ENCODE measurements at regions not wholly inside any gene's neighbourhood (a gene's known extent, or its start where the extent isn't known, plus 50 kb on each side); places are given as distances from the start of the nearest gene placed in this dataset.

DNA sequence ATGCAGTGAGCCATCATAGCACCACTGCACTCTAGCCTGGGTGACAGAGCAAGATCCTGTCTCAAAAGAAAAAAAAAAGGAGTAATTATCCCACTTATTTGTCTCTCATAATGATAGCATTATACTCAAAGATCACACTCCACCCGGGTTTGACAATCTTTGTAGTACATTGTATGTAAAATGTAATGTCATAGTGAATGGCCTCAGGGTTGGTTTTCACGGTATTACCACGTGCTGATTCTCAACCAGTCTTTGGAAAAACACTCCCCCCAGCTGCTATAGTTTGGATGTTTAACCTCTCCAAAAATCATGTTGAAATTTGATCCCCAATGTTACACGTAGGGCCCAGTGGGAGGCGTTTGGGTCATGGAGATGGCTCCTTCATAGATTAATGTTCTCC is 402.4 kb upstream of the GRAMD2B start:
- TF ChIP-seq PRPF4 (IDR thresholded peaks at IDR 0.05; ENCODE audit: low read depth, low read length, poor library complexity, severe bottlenecking) = no peak
- no peak for TF ChIP-seq IRX3 (CRISPR knock-in tag; IDR thresholded peaks at IDR 0.05; ENCODE audit: borderline replicate concordance, low read depth)
- TF ChIP-seq STAT5B (CRISPR knock-in tag; IDR thresholded peaks at IDR 0.05) = no peak
- no peak for TF ChIP-seq ZNF160 (CRISPR knock-in tag; IDR thresholded peaks at IDR 0.05)
- intact Hi-C loops (cut with micrococcal nuclease; ENCODE audit: unreplicated experiment) (no loop called here), in situ Hi-C loops (cut with HindIII; ENCODE audit: extremely low pct_ligation_motif_present, low pct_unique_long_range_greater_than_20kb) (no loop called here)
- H3K9ac ChIP-seq (ENCODE audit: insufficient read depth, low read depth, low read length) = no peak overlapping the region
- BruUV-seq (replicated peaks) = no TSS peak
- no peak overlapping the region for H3K4me2 ChIP-seq (ENCODE audit: low read depth, low read length)
- no peaks in the 10 kb centered on the region for H3K4me1 ChIP-seq (ENCODE audit: insufficient read depth, low read length)
- 3% methylated on average over 5 of the region's 5 CpGs for WGBS (ENCODE audit: low lambda C conversion rate)
- no peaks in the 10 kb centered on the region for H3K27me3 ChIP-seq (ENCODE audit: control insufficient read depth in 1 of 2, insufficient read depth in 2 of 2, low read length in 2 of 2)
- no peak overlapping the region for H3K4me3 ChIP-seq (replicated peaks in 1 of 3; ENCODE audit: insufficient read depth in 1 of 3, low read depth in 2 of 3, low read length in 3 of 3)
- H3K9me3 ChIP-seq (ENCODE audit: low read length) = no peaks in the 10 kb centered on the region
- no peaks in the 10 kb centered on the region for H3K36me3 ChIP-seq (replicated peaks in 1 of 2; ENCODE audit: control insufficient read depth in 1 of 2, insufficient read depth in 2 of 2, low read length in 2 of 2)
- no peak for DNase-seq (ENCODE audit: low spot score)
- ChIA-PET POLR2A (no interaction called here), CTCF (ENCODE audit: low intra/inter-chr PET ratio, low total read pairs) (no interaction called here)
- no peaks in the 10 kb centered on the region for H4K20me1 ChIP-seq (ENCODE audit: insufficient read depth, low read length)
- no peak overlapping the region for H2AFZ ChIP-seq (ENCODE audit: low read length)
- H3K79me2 ChIP-seq (ENCODE audit: insufficient read depth, low read length) = no peaks in the 10 kb centered on the region
- ATAC-seq = no peak
- no peak for FAIRE-seq
- no peak overlapping the region for H3K27ac ChIP-seq (ENCODE audit: extremely low read length, insufficient read depth, low read length)

DNA sequence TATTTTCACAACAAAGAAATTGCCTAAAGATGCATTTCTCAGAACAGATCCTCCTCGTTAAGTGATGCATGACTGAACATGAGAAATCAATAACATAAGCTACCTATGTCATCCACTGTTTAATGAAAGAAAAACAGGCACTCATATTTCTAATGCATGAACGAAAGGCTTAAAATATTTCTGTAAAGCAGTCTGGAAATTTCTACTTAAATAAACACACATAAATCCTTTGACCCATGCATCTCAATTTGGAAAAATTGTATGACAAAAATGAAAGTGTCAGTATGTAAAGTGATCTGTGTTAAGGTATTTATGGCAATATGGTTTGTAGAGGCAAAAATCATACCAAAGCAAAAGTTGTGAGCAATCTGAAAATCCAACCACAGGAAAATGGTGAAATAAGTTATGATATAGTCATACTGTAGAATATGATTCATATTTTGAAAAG is 399.2 kb upstream of the GRAMD2B start:
- POLR2A ChIA-PET = no interaction called here
- ATAC-seq = no peak

More for the DNA sequence above, 399.2 kb upstream of the GRAMD2B start:
- no peaks in the 10 kb centered on the region for H3K79me2 ChIP-seq (ENCODE audit: insufficient read depth, low read length)
- no TSS peak for BruUV-seq (replicated peaks)
- intact Hi-C loops (cut with micrococcal nuclease; ENCODE audit: unreplicated experiment) (no loop called here), in situ Hi-C loops (cut with HindIII; ENCODE audit: extremely low pct_ligation_motif_present, low pct_unique_long_range_greater_than_20kb) (no loop called here)
- no peaks in the 10 kb centered on the region for H3K27me3 ChIP-seq (ENCODE audit: control insufficient read depth in 1 of 2, insufficient read depth in 2 of 2, low read length in 2 of 2)
- no peak for DNase-seq (ENCODE audit: low spot score)
- FAIRE-seq = no peak
- H3K4me3 ChIP-seq (replicated peaks in 1 of 3; ENCODE audit: insufficient read depth in 1 of 3, low read depth in 2 of 3, low read length in 3 of 3) = no peak overlapping the region
- TF ChIP-seq DNMT1 (CRISPR knock-in tag; IDR thresholded peaks at IDR 0.05) = no peak
- TF ChIP-seq, protein P1, sequence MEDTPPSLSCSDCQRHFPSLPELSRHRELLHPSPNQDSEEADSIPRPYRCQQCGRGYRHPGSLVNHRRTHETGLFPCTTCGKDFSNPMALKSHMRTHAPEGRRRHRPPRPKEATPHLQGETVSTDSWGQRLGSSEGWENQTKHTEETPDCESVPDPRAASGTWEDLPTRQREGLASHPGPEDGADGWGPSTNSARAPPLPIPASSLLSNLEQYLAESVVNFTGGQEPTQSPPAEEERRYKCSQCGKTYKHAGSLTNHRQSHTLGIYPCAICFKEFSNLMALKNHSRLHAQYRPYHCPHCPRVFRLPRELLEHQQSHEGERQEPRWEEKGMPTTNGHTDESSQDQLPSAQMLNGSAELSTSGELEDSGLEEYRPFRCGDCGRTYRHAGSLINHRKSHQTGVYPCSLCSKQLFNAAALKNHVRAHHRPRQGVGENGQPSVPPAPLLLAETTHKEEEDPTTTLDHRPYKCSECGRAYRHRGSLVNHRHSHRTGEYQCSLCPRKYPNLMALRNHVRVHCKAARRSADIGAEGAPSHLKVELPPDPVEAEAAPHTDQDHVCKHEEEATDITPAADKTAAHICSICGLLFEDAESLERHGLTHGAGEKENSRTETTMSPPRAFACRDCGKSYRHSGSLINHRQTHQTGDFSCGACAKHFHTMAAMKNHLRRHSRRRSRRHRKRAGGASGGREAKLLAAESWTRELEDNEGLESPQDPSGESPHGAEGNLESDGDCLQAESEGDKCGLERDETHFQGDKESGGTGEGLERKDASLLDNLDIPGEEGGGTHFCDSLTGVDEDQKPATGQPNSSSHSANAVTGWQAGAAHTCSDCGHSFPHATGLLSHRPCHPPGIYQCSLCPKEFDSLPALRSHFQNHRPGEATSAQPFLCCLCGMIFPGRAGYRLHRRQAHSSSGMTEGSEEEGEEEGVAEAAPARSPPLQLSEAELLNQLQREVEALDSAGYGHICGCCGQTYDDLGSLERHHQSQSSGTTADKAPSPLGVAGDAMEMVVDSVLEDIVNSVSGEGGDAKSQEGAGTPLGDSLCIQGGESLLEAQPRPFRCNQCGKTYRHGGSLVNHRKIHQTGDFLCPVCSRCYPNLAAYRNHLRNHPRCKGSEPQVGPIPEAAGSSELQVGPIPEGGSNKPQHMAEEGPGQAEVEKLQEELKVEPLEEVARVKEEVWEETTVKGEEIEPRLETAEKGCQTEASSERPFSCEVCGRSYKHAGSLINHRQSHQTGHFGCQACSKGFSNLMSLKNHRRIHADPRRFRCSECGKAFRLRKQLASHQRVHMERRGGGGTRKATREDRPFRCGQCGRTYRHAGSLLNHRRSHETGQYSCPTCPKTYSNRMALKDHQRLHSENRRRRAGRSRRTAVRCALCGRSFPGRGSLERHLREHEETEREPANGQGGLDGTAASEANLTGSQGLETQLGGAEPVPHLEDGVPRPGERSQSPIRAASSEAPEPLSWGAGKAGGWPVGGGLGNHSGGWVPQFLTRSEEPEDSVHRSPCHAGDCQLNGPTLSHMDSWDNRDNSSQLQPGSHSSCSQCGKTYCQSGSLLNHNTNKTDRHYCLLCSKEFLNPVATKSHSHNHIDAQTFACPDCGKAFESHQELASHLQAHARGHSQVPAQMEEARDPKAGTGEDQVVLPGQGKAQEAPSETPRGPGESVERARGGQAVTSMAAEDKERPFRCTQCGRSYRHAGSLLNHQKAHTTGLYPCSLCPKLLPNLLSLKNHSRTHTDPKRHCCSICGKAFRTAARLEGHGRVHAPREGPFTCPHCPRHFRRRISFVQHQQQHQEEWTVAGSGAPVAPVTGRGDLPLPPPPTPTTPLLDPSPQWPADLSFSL (CRISPR knock-in tag; IDR thresholded peaks at IDR 0.05) = no peak
- TF ChIP-seq HOXA3 (CRISPR knock-in tag; IDR thresholded peaks at IDR 0.05) = no peak
- TF ChIP-seq, protein P2, sequence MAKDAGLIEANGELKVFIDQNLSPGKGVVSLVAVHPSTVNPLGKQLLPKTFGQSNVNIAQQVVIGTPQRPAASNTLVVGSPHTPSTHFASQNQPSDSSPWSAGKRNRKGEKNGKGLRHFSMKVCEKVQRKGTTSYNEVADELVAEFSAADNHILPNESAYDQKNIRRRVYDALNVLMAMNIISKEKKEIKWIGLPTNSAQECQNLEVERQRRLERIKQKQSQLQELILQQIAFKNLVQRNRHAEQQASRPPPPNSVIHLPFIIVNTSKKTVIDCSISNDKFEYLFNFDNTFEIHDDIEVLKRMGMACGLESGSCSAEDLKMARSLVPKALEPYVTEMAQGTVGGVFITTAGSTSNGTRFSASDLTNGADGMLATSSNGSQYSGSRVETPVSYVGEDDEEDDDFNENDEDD (CRISPR knock-in tag; IDR thresholded peaks at IDR 0.05; ENCODE audit: borderline replicate concordance) = no peak
- no peaks in the 10 kb centered on the region for H3K4me1 ChIP-seq (ENCODE audit: insufficient read depth, low read length)
- WGBS (ENCODE audit: low lambda C conversion rate) = 0% methylated on average over 2 of the region's 2 CpGs
- H3K4me2 ChIP-seq (ENCODE audit: low read depth, low read length) = no peak overlapping the region
- no peak overlapping the region for H2AFZ ChIP-seq (ENCODE audit: low read length)
- no peak overlapping the region for H3K9ac ChIP-seq (ENCODE audit: insufficient read depth, low read depth, low read length)
- H3K36me3 ChIP-seq (replicated peaks in 1 of 2; ENCODE audit: control insufficient read depth in 1 of 2, insufficient read depth in 2 of 2, low read length in 2 of 2) = no peaks in the 10 kb centered on the region
- no peaks in the 10 kb centered on the region for H4K20me1 ChIP-seq (ENCODE audit: insufficient read depth, low read length)
- H3K27ac ChIP-seq (ENCODE audit: extremely low read length, insufficient read depth, low read length) = no peak overlapping the region
- CTCF ChIA-PET (ENCODE audit: low intra/inter-chr PET ratio, low total read pairs) = no interaction called here
- peaks cover 23% of the 10 kb centered on the region for H3K9me3 ChIP-seq (ENCODE audit: low read length)

Measured in HepG2 (cell line).